AG20443 (cell line): ENCODE measurements at regions not wholly inside any gene's neighbourhood (a gene's known extent, or its start where the extent isn't known, plus 50 kb on each side); places are given as distances from the start of the nearest gene placed in this dataset.
"Not testable (repeated sequence)": the region's sequence is repeated elsewhere in the genome, so short reads cannot be mapped to it uniquely, and the experiment has no call there.

Experiments used
- DNase-seq: peaks from one replicate; pipeline ENCODE4 v3.0.0; 2012; ENCODE audit warnings: low spot score, mixed read lengths

DNA sequence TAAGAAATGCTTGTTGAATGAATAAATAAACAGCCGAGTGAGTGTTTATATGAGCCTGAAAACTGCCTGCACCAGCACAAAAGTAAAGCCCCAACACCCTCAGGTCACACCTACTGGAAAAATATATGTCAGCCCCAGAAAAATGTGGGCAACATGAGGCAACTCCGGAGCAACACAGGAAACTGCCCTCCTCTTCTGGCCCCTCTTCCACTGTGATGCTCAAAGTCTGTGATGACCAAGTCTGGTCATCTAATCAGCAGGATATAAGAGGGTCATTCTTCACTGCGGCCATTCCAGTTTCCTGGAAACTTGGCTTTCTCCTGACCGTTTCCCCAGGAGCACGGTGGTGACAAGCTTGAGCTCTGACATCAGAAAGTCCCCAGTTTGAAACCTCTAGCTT lies 159.6 kb upstream of the PZP start:
- no peak for DNase-seq

DNA sequence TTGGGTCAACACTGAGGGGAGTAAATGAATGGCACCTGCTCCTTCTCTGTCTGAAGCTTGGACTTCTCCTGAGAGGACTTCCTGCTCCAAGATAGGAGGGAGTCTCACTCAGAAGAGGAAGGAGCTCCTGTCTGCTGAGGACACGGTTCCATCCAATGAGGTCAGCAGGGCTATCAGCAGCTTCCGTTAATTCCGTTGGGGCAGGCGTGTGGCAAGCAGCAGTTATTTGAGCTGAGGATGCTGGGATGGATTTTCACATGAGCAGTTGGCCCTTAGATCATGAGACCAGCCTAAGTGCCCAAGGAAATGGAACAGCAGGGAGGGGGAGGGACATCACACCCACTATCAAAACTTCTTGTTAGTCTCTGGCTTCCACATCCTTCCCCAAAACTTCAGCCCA lies 159.0 kb upstream of the PZP start:
- DNase-seq = no peak

DNA sequence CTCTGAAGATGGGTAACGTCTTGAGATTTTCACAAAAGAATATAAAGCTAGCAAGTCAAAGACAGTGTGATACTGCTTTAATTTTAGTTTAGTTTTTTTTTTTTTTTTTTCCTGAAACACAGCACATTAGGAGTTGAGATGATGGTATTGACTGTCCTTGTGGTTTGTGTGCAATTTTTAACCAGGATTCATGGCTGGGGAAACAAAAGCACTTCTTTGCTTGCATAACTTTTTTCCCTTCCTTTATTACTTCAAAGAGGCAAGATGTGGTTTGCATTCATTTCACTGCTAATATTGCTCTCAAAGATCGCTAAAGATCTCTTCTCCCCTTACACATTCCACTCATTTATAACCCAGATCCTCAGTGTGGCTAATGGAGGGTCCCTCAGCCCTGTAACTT lies 157.1 kb upstream of the PZP start:
- no peak for DNase-seq

DNA sequence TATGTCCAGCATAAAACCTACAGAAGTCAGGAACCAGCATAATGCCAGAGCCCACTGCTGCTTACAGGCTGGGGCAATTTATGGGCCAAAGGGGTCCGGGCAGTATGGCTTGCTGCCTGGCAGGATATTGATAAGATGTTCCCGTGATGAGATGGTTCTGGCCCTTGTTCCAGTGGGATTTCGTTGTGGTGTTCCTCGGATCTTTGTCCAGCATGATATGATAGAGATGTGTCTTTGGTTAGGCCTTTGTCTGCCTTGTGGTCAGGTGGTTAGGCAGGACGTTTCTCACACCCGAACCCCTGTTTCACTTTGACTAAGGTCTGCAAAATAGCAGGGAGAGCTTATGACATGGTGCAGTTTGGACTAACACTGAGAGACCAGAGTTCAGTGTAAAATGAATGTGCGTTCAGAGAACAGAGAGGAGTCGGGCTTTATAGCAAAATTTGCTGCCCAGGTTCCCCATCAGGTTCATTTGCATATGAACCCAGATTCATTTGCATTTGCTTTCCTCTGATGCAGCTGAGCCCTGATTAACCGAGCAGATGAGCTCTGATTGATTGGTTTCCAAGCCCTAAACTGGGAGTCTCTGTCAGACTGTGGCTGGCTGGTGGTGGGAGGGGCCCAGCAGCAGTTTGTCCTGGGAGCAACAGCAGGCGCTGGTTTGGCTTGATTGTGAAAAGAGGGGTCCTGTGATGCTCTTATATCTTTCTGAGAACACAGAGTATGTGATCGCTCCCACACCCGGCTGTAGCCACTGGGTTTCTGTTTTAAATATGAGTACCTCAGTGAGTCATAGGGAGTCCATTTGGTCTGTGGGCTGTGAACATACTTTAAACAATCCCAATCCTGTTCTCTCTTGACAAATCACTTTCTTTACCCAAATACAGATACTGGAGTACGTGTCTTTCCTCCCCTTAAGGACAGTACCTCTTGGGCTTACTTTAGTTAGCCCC lies 156.3 kb upstream of the PZP start:
- DNase-seq = peak; percentile 63

DNA sequence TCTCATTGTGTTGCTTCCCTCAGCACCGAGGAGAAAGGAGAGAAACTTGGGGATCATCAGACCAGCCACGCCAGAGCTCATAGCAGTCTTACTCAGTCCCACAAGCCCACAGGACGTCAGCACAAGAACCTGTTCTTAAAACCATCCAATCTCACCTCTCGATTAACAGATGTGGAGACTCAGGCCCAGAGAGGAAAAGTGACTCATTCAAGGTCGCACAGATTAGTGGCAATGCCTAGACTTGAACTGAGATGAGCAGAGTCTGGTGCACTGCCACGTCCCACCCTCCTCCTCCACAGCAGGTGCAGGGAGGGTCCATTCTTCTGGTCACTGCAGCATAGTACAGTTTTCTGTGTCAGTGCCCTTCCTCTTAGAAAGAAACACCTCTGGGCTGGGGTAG lies 154.9 kb upstream of the PZP start:
- no peak for DNase-seq

GRCh38 chr12:9361879-9362326 lies 153.7 kb upstream of the PZP start:
- no peak for DNase-seq

GRCh38 chr12:9354009-9354754 lies 146.0 kb upstream of the PZP start:
- DNase-seq = not testable (repeated sequence)

GRCh38 chr12:9351136-9351535 lies 142.9 kb upstream of the PZP start:
- DNase-seq = no peak

DNA sequence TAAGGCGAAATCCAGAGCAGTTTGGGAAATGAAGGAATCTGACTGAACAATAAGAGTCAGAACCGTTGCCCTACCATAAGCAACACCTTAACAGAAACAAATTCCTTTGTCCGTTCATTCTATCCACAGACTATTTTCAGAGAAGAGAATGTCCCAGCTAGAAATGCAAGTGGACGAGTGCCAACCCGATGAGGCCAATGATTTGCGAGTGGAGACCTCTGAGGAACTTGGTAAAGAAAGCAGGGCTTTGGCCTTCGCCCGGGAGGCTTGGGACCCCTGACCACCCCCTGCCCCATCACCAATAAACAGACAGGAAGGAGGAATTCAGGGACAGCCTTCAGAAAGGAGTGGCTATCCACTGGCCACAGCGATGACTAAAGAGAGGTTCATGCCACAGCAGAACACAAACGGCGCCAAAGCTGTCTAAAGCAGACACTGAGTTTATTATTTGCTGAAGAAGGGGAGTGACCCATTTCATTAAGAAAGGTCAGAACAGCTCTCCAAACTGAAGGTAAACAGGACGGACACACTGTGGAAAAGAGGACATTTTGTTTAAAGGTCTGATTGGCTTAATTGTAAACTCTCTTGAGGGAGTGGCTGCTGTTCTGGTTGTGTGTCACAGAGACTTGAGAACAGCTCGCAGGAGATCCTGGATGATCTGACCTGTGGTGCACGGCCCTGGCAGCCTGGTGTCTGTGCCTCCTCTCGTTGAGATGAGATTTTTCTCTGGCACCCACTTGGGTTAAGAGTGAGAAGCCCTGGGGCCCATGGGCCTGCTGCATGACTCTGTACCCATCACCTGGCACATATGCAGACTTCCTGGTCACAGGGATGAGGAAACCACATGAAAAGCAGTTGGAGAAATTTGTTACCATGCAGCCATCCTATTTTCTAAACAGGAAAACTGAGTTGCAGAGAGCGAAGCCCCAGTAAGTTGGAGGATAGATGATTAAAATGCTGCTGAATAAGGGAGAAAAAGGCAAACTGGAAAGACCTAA lies 142.0 kb upstream of the PZP start:
- no peak for DNase-seq

GRCh38 chr12:9348906-9349518 lies 140.8 kb upstream of the PZP start:
- DNase-seq = no peak

GRCh38 chr12:9347328-9348127 lies 139.3 kb upstream of the PZP start:
- peak; percentile 42 for DNase-seq

GRCh38 chr12:9346866-9347327 lies 138.7 kb upstream of the PZP start:
- no peak for DNase-seq

DNA sequence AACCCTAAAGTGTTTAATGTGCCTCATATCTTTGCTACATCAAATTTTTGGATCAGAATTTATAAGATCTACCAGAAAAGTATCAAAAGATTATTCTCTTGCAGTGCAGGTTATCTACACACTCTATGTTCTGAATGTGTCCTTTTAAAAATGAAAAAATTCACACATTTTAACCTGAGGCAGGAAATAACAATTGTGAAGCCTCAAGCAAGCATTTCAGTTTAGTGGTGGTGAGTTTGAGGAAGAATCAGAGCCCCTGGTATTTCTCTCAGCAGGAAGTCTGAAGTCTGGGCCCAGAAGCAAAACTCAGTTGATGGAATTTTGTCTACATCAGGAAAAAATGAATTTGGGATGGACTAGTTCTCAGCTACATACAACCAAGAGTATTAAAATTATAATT lies 137.0 kb upstream of the PZP start:
- no peak for DNase-seq

DNA sequence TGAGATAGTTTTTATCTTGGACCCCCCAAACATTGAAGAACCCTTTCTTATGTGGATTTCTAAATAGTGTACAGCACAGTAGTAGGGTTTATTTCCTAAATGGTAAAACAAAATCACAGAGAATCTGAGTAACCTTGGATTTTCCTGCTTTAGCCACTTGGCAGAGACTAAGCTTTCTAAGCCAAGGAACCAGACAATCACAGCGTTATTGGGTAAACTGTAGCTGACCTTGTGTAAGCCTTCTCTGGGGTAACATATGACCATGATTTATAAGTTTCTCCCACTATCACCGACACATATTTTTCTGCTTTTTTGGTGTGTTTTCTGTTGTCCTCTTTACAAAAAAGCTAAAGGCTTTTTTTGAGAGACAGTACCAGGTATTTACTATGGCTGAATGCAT lies 136.3 kb upstream of the PZP start:
- DNase-seq = no peak

- DNase-seq = no peak
Measured at GRCh38 chr12:9343731-9344130, 135.5 kb upstream of the PZP start.

GRCh38 chr12:9342614-9343353 lies 134.6 kb upstream of the PZP start:
- DNase-seq = no peak

- DNase-seq = no peak
Measured at GRCh38 chr12:9341260-9341585, 133.0 kb upstream of the PZP start.

DNA sequence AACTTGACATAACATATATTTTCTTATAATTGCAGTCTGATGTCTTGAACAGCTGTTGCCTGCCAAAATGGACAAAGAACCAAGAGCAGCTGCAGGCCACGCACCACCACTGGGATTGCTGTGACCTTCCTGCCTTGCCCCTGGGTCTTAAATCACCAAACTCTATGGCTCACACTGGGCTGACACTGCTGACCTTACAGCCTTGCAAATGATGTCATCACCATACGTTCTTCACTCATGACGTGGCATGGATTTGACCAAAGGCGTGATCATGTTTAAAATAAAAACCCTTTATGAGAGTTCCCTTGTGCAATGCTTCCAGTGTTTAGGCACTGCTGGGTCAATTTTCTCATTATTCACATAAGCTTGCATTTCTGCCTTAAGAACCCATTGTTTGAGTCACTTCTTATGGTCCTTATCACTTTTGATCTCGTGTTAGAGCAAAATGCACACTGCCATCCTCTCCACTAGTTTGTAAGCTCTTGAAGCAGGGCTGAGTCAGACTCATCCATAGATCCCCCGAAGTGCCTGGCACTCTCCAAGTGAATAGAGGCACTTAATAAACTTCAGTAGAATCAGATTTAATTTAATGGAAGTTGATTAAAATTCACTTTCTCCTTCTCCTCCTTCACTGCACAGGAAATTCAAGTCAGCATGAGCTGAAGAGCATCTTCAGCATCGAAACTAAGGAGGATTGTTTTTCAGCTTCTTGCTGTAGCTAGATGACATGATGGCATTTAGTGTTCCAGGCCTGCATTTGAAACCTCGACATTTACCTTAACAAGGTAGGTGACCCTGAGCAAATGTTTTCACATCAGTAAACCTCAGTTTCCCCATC lies 132.4 kb upstream of the PZP start:
- peak; percentile 27 for DNase-seq

GRCh38 chr12:9337656-9338055 lies 129.5 kb upstream of the PZP start:
- DNase-seq = no peak
